HTR-8/SVneo (cell line): ENCODE measurements at regions not wholly inside any gene's neighbourhood (a gene's known extent, or its start where the extent isn't known, plus 50 kb on each side); places are given as distances from the start of the nearest gene placed in this dataset.
A peak's percentile ranks its signal among the peaks of the same experiment; 100 is the strongest.

Experiments used
- DNase-seq: peaks from one replicate; pipeline ENCODE4 v3.0.0; 2011; ENCODE audit warnings: low spot score, mixed read lengths; ENCODE audit not compliant: insufficient read length
- FAIRE-seq: peaks from 2 replicates; lab custom pipeline; 2011; peaks lifted over from hg19 to GRCh38; lab: Jason Lieb, UNC

GRCh38 chr1:38139738-38140487 lies 93.3 kb upstream of the POU3F1 start:
- no peak for DNase-seq
- peak; percentile 26 for FAIRE-seq

GRCh38 chr1:38138498-38139233 lies 92.1 kb upstream of the POU3F1 start:
- peak; percentile 61 for DNase-seq
- no peak for FAIRE-seq

- DNase-seq (no peak), FAIRE-seq (no peak)
Measured at GRCh38 chr1:38137164-38137563, 90.6 kb upstream of the POU3F1 start.

GRCh38 chr1:38135625-38136414 lies 89.2 kb upstream of the POU3F1 start:
- no peak for DNase-seq
- no peak for FAIRE-seq

- FAIRE-seq (no peak), DNase-seq (no peak)
Measured at GRCh38 chr1:38134294-38134755, 87.7 kb upstream of the POU3F1 start.

GRCh38 chr1:38133756-38134155 lies 87.2 kb upstream of the POU3F1 start:
- DNase-seq: no peak
- no peak for FAIRE-seq

- no peak for DNase-seq
- no peak for FAIRE-seq
Measured at GRCh38 chr1:38133304-38133703, 86.7 kb upstream of the POU3F1 start.

- DNase-seq (no peak), FAIRE-seq (no peak)
Measured at GRCh38 chr1:38132681-38133080, 86.1 kb upstream of the POU3F1 start.

- FAIRE-seq (no peak), DNase-seq (no peak)
Measured at GRCh38 chr1:38131024-38131585, 84.5 kb upstream of the POU3F1 start.

- DNase-seq (no peak), FAIRE-seq (no peak)
Measured at GRCh38 chr1:38129971-38130370, 83.4 kb upstream of the POU3F1 start.

GRCh38 chr1:38129473-38129872 lies 82.9 kb upstream of the POU3F1 start:
- no peak for DNase-seq
- no peak for FAIRE-seq

- FAIRE-seq (no peak), DNase-seq (no peak)
Measured at GRCh38 chr1:38128926-38129453, 82.4 kb upstream of the POU3F1 start.

GRCh38 chr1:38128511-38128910 lies 81.9 kb upstream of the POU3F1 start:
- DNase-seq (no peak), FAIRE-seq (no peak)

GRCh38 chr1:38127428-38127827 lies 80.8 kb upstream of the POU3F1 start:
- FAIRE-seq: no peak
- DNase-seq: no peak

GRCh38 chr1:38126970-38127369 lies 80.4 kb upstream of the POU3F1 start:
- FAIRE-seq (no peak), DNase-seq (no peak)

- FAIRE-seq: no peak
Measured at GRCh38 chr1:38125837-38126520, 79.4 kb upstream of the POU3F1 start.

GRCh38 chr1:38125016-38125415 lies 78.4 kb upstream of the POU3F1 start:
- DNase-seq: no peak
- no peak for FAIRE-seq

More at GRCh38 chr1:38125837-38126520, 79.4 kb upstream of the POU3F1 start:
- no peak for DNase-seq

- DNase-seq (peak; percentile 56), FAIRE-seq (no peak)
Measured at GRCh38 chr1:38123356-38124135, 77.0 kb upstream of the POU3F1 start.

- DNase-seq (no peak), FAIRE-seq (no peak)
Measured at GRCh38 chr1:38121231-38121680, 74.7 kb upstream of the POU3F1 start.
